ENCODE measurements at regions not wholly inside any gene's neighbourhood (a gene's known extent, or its start where the extent isn't known, plus 50 kb on each side); places are given as distances from the start of the nearest gene placed in this dataset.

DNA sequence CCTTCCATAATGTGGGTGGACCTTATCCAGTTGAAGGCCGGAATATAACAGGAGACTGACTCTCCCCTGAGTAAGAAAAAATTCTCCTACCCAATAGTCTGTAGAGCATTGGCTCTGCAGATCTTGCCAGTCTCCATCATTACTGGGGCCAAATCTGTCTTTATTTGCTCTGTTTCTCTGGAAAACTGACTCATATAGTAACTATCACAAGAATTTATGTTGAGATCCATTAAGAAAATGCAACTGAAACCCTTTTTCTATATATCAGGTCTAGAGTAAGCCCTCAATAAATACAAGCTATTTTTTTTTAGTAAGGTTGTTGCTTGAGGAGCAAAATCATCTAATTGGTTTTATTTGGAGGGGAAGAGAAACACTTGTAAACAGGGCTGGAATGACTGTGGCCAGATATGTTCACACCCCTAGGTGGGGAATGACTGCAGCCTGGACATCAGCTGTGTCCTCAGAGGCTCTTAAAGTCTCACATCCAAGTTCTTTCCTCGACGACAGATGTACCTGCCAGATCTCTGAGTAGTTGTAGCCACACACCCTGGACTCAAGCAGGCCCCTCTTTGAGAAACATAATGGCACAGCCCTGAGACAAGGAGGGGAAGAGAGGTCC lies 339.7 kb downstream of the TNS1 start:
- Histone ChIP-seq H3K4me1 (no peaks in the 10 kb centered on the region), H3K9ac (no peak overlapping the region), H3K4me2 (ENCODE audit: low read length) (no peak overlapping the region), H3K27ac (no peak overlapping the region), H3K36me3 (ENCODE audit: control insufficient read depth, insufficient read depth, low read length) (no peaks in the 10 kb centered on the region), H3K9me3 (ENCODE audit: control insufficient read depth, low read length) (no peaks in the 10 kb centered on the region), H2AFZ (no peak overlapping the region), H3K79me2 (peaks cover 8% of the 10 kb centered on the region), H3K27me3 (ENCODE audit: control insufficient read depth, insufficient read depth, low read length) (no peaks in the 10 kb centered on the region), H3K4me3 (ENCODE audit: low read depth, low read length) (no peak overlapping the region)
- TF ChIP-seq, protein P1, sequence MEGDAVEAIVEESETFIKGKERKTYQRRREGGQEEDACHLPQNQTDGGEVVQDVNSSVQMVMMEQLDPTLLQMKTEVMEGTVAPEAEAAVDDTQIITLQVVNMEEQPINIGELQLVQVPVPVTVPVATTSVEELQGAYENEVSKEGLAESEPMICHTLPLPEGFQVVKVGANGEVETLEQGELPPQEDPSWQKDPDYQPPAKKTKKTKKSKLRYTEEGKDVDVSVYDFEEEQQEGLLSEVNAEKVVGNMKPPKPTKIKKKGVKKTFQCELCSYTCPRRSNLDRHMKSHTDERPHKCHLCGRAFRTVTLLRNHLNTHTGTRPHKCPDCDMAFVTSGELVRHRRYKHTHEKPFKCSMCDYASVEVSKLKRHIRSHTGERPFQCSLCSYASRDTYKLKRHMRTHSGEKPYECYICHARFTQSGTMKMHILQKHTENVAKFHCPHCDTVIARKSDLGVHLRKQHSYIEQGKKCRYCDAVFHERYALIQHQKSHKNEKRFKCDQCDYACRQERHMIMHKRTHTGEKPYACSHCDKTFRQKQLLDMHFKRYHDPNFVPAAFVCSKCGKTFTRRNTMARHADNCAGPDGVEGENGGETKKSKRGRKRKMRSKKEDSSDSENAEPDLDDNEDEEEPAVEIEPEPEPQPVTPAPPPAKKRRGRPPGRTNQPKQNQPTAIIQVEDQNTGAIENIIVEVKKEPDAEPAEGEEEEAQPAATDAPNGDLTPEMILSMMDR (IDR thresholded peaks at IDR 0.05): no peak

DNA sequence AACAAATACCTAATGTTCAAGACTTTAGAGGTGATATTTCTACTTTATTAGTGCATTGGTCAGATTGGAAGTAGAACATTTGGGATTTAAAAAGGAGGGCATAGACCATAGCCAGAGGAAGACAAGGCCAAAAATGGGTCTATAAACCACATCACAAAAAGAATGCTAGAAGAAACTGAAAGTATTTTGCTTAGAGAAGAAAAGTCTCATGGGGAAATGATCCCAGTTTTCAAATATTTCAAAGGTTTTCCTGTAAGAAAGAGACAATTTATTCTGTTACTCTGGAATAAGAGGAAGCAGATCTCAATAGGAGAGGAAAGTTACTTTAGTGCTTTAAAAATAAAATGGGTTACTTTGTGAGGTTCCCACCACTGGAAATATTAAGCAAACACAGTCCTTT lies 341.4 kb downstream of the TNS1 start:
- no peak overlapping the region for H3K27ac ChIP-seq

DNA sequence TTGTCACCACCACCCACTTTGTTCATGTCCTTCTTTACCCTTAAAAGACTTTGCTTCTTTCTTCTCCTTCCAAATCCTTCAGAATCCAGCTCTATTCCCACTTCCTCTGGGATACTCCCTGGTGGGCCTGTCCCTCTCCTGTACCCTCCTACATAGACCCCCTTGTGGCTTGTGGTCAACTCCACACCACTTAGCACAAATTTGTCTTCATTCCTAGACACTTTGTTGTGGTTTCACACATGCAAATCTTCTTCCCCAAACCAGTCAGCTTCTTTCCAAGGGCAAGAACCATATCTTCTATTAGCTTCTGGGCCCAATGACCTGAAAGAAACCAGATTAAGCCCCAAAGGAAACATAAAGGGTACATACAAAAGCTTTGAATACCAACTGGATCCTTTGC lies 342.4 kb downstream of the TNS1 start:
- TF ChIP-seq, protein P1 (IDR thresholded peaks at IDR 0.05): no peak
- no peak overlapping the region for H3K4me2 ChIP-seq (ENCODE audit: low read length)
- no peaks in the 10 kb centered on the region for H3K36me3 ChIP-seq (ENCODE audit: control insufficient read depth, insufficient read depth, low read length)
- H3K9ac ChIP-seq: no peak overlapping the region
- H3K79me2 ChIP-seq: peaks cover 2% of the 10 kb centered on the region
- H3K4me1 ChIP-seq: peaks cover 15% of the 10 kb centered on the region
- H3K9me3 ChIP-seq (ENCODE audit: control insufficient read depth, low read length): no peaks in the 10 kb centered on the region
- H3K4me3 ChIP-seq (ENCODE audit: low read depth, low read length): no peak overlapping the region
- H3K27ac ChIP-seq: no peak overlapping the region
- no peaks in the 10 kb centered on the region for H3K27me3 ChIP-seq (ENCODE audit: control insufficient read depth, insufficient read depth, low read length)
- no peak overlapping the region for H2AFZ ChIP-seq

More for the DNA sequence above, 341.4 kb downstream of the TNS1 start:
- Histone ChIP-seq H3K9me3 (ENCODE audit: control insufficient read depth, low read length) (no peaks in the 10 kb centered on the region), H3K27me3 (ENCODE audit: control insufficient read depth, insufficient read depth, low read length) (no peaks in the 10 kb centered on the region), H3K36me3 (ENCODE audit: control insufficient read depth, insufficient read depth, low read length) (no peaks in the 10 kb centered on the region), H3K4me3 (ENCODE audit: low read depth, low read length) (no peak overlapping the region), H2AFZ (no peak overlapping the region), H3K4me2 (ENCODE audit: low read length) (no peak overlapping the region), H3K9ac (no peak overlapping the region), H3K4me1 (peaks cover 6% of the 10 kb centered on the region), H3K79me2 (peaks cover 7% of the 10 kb centered on the region)
- TF ChIP-seq, protein P1 (IDR thresholded peaks at IDR 0.05): no peak

DNA sequence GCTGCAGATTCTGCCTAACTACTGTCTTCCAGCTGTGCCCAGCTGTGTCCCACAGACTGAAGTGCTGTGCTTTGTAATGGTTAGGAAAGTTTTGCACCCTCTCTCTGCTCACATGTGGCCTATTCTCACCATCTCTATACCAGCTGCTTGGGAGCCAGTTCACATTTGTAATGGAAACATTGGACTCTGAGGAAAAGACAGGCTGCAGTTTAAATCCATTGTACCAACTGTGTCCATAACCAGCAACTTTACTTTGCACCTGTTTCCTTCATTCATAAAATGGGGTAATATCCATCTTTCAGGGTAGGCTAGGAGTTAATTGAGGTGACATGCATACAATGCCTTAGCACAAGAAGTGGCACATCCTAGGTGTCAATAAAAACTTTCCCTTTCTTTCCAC lies 344.0 kb downstream of the TNS1 start:
- H3K36me3 ChIP-seq (ENCODE audit: control insufficient read depth, insufficient read depth, low read length): no peaks in the 10 kb centered on the region
- no peak overlapping the region for H3K4me3 ChIP-seq (ENCODE audit: low read depth, low read length)
- TF ChIP-seq, protein P1 (IDR thresholded peaks at IDR 0.05): no peak
- no peaks in the 10 kb centered on the region for H3K9me3 ChIP-seq (ENCODE audit: control insufficient read depth, low read length)
- no peak overlapping the region for H3K27ac ChIP-seq
- peaks cover 2% of the 10 kb centered on the region for H3K79me2 ChIP-seq
- H3K4me2 ChIP-seq (ENCODE audit: low read length): no peak overlapping the region
- peaks cover 21% of the 10 kb centered on the region for H3K4me1 ChIP-seq
- H2AFZ ChIP-seq: no peak overlapping the region
- no peak overlapping the region for H3K9ac ChIP-seq
- H3K27me3 ChIP-seq (ENCODE audit: control insufficient read depth, insufficient read depth, low read length): no peaks in the 10 kb centered on the region

DNA sequence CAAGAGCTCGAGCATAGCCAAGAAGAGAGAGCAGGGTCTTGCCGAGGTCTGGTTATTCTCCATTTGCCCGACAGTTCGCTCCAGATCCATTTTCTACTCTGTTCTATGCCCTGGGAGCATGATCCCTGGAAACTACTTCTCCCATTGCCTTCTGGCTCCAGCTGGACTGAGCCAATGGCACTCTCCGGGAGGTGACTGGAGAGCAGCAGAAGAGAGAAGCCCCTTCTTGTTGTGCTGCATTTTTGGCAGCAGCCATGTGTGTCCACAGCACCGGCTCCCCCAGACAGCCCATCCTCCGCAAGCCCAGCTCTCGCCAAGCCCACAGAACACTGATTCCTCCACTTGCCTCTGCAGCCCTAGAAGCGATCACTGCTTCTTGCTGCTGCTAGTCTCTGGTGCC lies 345.5 kb downstream of the TNS1 start:
- Histone ChIP-seq H3K36me3 (ENCODE audit: control insufficient read depth, insufficient read depth, low read length) (no peaks in the 10 kb centered on the region), H3K9ac (no peak overlapping the region), H3K4me3 (ENCODE audit: low read depth, low read length) (no peak overlapping the region), H3K27me3 (ENCODE audit: control insufficient read depth, insufficient read depth, low read length) (no peaks in the 10 kb centered on the region), H3K4me1 (peaks cover 29% of the 10 kb centered on the region), H3K79me2 (no peaks in the 10 kb centered on the region), H3K27ac (no peak overlapping the region), H3K9me3 (ENCODE audit: control insufficient read depth, low read length) (no peaks in the 10 kb centered on the region), H2AFZ (no peak overlapping the region), H3K4me2 (ENCODE audit: low read length) (no peak overlapping the region)
- TF ChIP-seq, protein P1 (IDR thresholded peaks at IDR 0.05): no peak
